ENCODE measurements at regions not wholly inside any gene's neighbourhood (a gene's known extent, or its start where the extent isn't known, plus 50 kb on each side); places are given as distances from the start of the nearest gene placed in this dataset.
A peak's percentile ranks its signal among the peaks of the same experiment; 100 is the strongest.
"Not testable (repeated sequence)": the region's sequence is repeated elsewhere in the genome, so short reads cannot be mapped to it uniquely, and the experiment has no call there.

GRCh38 chr16:10275214-10275996, 93.2 kb upstream of the GRIN2A start:
- not testable (repeated sequence) for DNase-seq

- no peak for DNase-seq
Observed at GRCh38 chr16:10277597-10277996, 95.4 kb upstream of the GRIN2A start.

GRCh38 chr16:10280262-10281170, 98.3 kb upstream of the GRIN2A start:
- DNase-seq: no peak

GRCh38 chr16:10282367-10282766, 100.1 kb upstream of the GRIN2A start:
- no peak for DNase-seq

GRCh38 chr16:10283246-10283645, 101.0 kb upstream of the GRIN2A start:
- DNase-seq: not testable (repeated sequence)

- DNase-seq: not testable (repeated sequence)
Observed at GRCh38 chr16:10290467-10291105, 95.3 kb upstream of the ATF7IP2 start.

GRCh38 chr16:10292197-10292596, 93.7 kb upstream of the ATF7IP2 start:
- not testable (repeated sequence) for DNase-seq

GRCh38 chr16:10292976-10293375, 92.9 kb upstream of the ATF7IP2 start:
- DNase-seq: not testable (repeated sequence)

GRCh38 chr16:10294153-10294552, 91.7 kb upstream of the ATF7IP2 start:
- DNase-seq: not testable (repeated sequence)

- DNase-seq: no peak
Observed at GRCh38 chr16:10296956-10297340, 88.9 kb upstream of the ATF7IP2 start.

- DNase-seq: no peak
Observed at GRCh38 chr16:10297341-10298006, 88.4 kb upstream of the ATF7IP2 start.

- no peak for DNase-seq
Observed at GRCh38 chr16:10300905-10301304, 85.0 kb upstream of the ATF7IP2 start.

- not testable (repeated sequence) for DNase-seq
Observed at GRCh38 chr16:10301547-10301946, 84.3 kb upstream of the ATF7IP2 start.

GRCh38 chr16:10305912-10306311, 79.9 kb upstream of the ATF7IP2 start:
- no peak for DNase-seq

GRCh38 chr16:10308305-10309193, 77.3 kb upstream of the ATF7IP2 start:
- no peak for DNase-seq

- no peak for DNase-seq
Observed at GRCh38 chr16:10309271-10309932, 76.5 kb upstream of the ATF7IP2 start.

- no peak for DNase-seq
Observed at GRCh38 chr16:10312008-10312407, 73.9 kb upstream of the ATF7IP2 start.

- no peak for DNase-seq
Observed at GRCh38 chr16:10312784-10313724, 72.8 kb upstream of the ATF7IP2 start.

GRCh38 chr16:10314317-10314716, 71.5 kb upstream of the ATF7IP2 start:
- no peak for DNase-seq

- peak in 3 of 6 experiments; percentile 14 to 54 (median 51) for DNase-seq
Observed at GRCh38 chr16:10314811-10315210, 71.0 kb upstream of the ATF7IP2 start.

Measured in stimulated activated naive CD4-positive, alpha-beta T cell (primary cell).